WTC11 (cell line): ENCODE measurements at regions not wholly inside any gene's neighbourhood (a gene's known extent, or its start where the extent isn't known, plus 50 kb on each side); places are given as distances from the start of the nearest gene placed in this dataset.

ENCODE experiments used
- ATAC-seq: fragments of 200-7000 bp; cut with Tn5 transposase; 2 replicates; pipeline ENCODE4 v1.10.0; 2021; ENCODE audit warnings: mild to moderate bottlenecking, moderate library complexity
- CTCF ChIA-PET: fragments of 300-600 bp; sonication (Branson Sonifier 250); formaldehyde crosslinking; loops from one replicate; lab custom pipeline; 2021; ENCODE audit warnings: antibody characterized with exemption; lab: Charles Lee
- POLR2A ChIA-PET: fragments of 350-600 bp; sonication (Branson Sonifier 250); formaldehyde crosslinking; loops from one replicate; lab custom pipeline; 2021; ENCODE audit warnings: antibody characterized with exemption; lab: Charles Lee
- DNase-seq: peaks from one replicate; pipeline ENCODE4 v3.0.0; 2021; ENCODE audit warnings: low spot score
- H3K27ac Mint-ChIP-seq: 2 replicates; pipeline ENCODE4 v1.8.0; 2021; ENCODE audit warnings: mixed read lengths
- H3K27me3 Mint-ChIP-seq: 2 replicates; pipeline ENCODE4 v1.8.0; 2021; ENCODE audit warnings: low read depth, mild to moderate bottlenecking, moderate library complexity, mixed read lengths
- H3K36me3 Mint-ChIP-seq: 2 replicates; pipeline ENCODE4 v1.8.0; 2021; ENCODE audit warnings: mixed read lengths
- H3K4me1 Mint-ChIP-seq: 2 replicates; pipeline ENCODE4 v1.8.0; 2022; ENCODE audit warnings: mixed read lengths
- H3K4me3 Mint-ChIP-seq: 2 replicates; pipeline ENCODE4 v1.8.0; 2021; ENCODE audit warnings: mild to moderate bottlenecking, moderate library complexity, mixed read lengths
- H3K9me3 Mint-ChIP-seq: 2 replicates; pipeline ENCODE4 v1.8.0; 2021; ENCODE audit warnings: mixed read lengths
- ATF1 ChIP-seq: sonication (generic); formaldehyde crosslinking; IDR thresholded peaks from 2 replicates; pipeline ENCODE4 v1.8.1; 2023; ENCODE audit warnings: mild to moderate bottlenecking, moderate library complexity, missing genetic modification reagents
- GABPB1 ChIP-seq: sonication (generic); formaldehyde crosslinking; IDR thresholded peaks from 2 replicates; pipeline ENCODE4 v1.8.1; 2023; ENCODE audit warnings: mild to moderate bottlenecking, missing genetic modification reagents
- TEAD1 ChIP-seq: sonication (generic); formaldehyde crosslinking; IDR thresholded peaks from 2 replicates; pipeline ENCODE4 v1.8.0; 2022; ENCODE audit warnings: mild to moderate bottlenecking, missing genetic modification reagents
- ZNF671 ChIP-seq: fragments of 250-450 bp; sonication (Bioruptor Pico); IDR thresholded peaks from 2 replicates; pipeline ENCODE4 v1.8.0; 2021; ENCODE audit warnings: mild to moderate bottlenecking
- TF ChIP-seq, protein P1 (sequence below): sonication (generic); formaldehyde crosslinking; IDR thresholded peaks from 2 replicates; pipeline ENCODE4 v1.8.1; 2023; ENCODE audit warnings: mild to moderate bottlenecking, missing genetic modification reagents, borderline replicate concordance
- TF ChIP-seq, protein P2 (sequence below): fragments of 250-450 bp; sonication (Bioruptor Pico); IDR thresholded peaks from 2 replicates; pipeline ENCODE4 v1.9.0; 2021; ENCODE audit warnings: mild to moderate bottlenecking, borderline replicate concordance
- TF ChIP-seq, protein P3 (sequence below): fragments of 200-600 bp; IDR thresholded peaks from 2 replicates; pipeline ENCODE4 v1.8.0; 2022; ENCODE audit warnings: antibody characterized with exemption
- TF ChIP-seq, protein P4 (sequence below): sonication (generic); formaldehyde crosslinking; IDR thresholded peaks from 2 replicates; pipeline ENCODE4 v1.8.1; 2022; ENCODE audit warnings: low read depth, mild to moderate bottlenecking, moderate library complexity, missing genetic modification reagents, borderline replicate concordance
- TF ChIP-seq, protein P5 (sequence below): sonication (generic); formaldehyde crosslinking; IDR thresholded peaks from 2 replicates; pipeline ENCODE4 v1.8.1; 2022; ENCODE audit warnings: mild to moderate bottlenecking, missing genetic modification reagents, moderate library complexity, borderline replicate concordance
- TF ChIP-seq, protein P6 (sequence below): sonication (generic); formaldehyde crosslinking; conservative IDR thresholded peaks from 2 replicates; pipeline ENCODE4 v1.8.1; 2023; ENCODE audit warnings: mild to moderate bottlenecking, low read depth, missing genetic modification reagents, moderate library complexity

DNA sequence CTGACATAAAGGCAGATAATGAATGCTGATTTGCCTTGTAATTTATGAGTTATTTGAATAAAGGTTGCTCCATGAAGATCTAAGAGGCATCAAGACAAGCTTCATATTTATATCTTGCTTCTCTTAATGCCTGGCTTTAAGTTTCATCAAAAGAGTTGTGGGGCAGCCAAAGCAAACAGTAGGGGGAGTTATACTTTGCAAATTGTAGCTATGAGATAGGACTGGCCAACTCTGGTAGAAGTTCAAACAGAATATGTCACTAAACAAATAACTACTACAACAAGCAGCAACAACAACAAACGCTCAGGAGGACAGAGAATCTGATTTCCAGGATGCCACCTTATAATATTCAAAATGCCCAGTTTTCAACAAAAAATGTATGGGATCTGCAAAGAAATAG lies 69.1 kb upstream of the PLAC1 start:
- Mint-ChIP-seq H3K27me3 (no peaks in the 10 kb centered on the region), H3K27ac (no peak overlapping the region), H3K36me3 (no peaks in the 10 kb centered on the region), H3K4me1 (no peaks in the 10 kb centered on the region), H3K9me3 (peaks cover under 1% of the 10 kb centered on the region; the same call in 1 of the 2 replicates), H3K4me3 (no peak overlapping the region)
- ChIA-PET POLR2A (no interaction called here), CTCF (interaction anchor here (0.5 to 1.1 kb wide), 5 partner anchors 25 to 207 kb away, joined by 3 to 10 read pairs (median 5); no protein-coding TSS in a partner anchor)
- ATAC-seq (peak; percentile 48), DNase-seq (no peak)
- TF ChIP-seq, protein P1, sequence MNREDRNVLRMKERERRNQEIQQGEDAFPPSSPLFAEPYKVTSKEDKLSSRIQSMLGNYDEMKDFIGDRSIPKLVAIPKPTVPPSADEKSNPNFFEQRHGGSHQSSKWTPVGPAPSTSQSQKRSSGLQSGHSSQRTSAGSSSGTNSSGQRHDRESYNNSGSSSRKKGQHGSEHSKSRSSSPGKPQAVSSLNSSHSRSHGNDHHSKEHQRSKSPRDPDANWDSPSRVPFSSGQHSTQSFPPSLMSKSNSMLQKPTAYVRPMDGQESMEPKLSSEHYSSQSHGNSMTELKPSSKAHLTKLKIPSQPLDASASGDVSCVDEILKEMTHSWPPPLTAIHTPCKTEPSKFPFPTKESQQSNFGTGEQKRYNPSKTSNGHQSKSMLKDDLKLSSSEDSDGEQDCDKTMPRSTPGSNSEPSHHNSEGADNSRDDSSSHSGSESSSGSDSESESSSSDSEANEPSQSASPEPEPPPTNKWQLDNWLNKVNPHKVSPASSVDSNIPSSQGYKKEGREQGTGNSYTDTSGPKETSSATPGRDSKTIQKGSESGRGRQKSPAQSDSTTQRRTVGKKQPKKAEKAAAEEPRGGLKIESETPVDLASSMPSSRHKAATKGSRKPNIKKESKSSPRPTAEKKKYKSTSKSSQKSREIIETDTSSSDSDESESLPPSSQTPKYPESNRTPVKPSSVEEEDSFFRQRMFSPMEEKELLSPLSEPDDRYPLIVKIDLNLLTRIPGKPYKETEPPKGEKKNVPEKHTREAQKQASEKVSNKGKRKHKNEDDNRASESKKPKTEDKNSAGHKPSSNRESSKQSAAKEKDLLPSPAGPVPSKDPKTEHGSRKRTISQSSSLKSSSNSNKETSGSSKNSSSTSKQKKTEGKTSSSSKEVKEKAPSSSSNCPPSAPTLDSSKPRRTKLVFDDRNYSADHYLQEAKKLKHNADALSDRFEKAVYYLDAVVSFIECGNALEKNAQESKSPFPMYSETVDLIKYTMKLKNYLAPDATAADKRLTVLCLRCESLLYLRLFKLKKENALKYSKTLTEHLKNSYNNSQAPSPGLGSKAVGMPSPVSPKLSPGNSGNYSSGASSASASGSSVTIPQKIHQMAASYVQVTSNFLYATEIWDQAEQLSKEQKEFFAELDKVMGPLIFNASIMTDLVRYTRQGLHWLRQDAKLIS: no peak
- TF ChIP-seq, protein P2, sequence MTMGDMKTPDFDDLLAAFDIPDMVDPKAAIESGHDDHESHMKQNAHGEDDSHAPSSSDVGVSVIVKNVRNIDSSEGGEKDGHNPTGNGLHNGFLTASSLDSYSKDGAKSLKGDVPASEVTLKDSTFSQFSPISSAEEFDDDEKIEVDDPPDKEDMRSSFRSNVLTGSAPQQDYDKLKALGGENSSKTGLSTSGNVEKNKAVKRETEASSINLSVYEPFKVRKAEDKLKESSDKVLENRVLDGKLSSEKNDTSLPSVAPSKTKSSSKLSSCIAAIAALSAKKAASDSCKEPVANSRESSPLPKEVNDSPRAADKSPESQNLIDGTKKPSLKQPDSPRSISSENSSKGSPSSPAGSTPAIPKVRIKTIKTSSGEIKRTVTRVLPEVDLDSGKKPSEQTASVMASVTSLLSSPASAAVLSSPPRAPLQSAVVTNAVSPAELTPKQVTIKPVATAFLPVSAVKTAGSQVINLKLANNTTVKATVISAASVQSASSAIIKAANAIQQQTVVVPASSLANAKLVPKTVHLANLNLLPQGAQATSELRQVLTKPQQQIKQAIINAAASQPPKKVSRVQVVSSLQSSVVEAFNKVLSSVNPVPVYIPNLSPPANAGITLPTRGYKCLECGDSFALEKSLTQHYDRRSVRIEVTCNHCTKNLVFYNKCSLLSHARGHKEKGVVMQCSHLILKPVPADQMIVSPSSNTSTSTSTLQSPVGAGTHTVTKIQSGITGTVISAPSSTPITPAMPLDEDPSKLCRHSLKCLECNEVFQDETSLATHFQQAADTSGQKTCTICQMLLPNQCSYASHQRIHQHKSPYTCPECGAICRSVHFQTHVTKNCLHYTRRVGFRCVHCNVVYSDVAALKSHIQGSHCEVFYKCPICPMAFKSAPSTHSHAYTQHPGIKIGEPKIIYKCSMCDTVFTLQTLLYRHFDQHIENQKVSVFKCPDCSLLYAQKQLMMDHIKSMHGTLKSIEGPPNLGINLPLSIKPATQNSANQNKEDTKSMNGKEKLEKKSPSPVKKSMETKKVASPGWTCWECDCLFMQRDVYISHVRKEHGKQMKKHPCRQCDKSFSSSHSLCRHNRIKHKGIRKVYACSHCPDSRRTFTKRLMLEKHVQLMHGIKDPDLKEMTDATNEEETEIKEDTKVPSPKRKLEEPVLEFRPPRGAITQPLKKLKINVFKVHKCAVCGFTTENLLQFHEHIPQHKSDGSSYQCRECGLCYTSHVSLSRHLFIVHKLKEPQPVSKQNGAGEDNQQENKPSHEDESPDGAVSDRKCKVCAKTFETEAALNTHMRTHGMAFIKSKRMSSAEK (CRISPR knock-in tag): no peak
- no peak for TF ChIP-seq ZNF671 (CRISPR knock-in tag)
- TF ChIP-seq, protein P3, sequence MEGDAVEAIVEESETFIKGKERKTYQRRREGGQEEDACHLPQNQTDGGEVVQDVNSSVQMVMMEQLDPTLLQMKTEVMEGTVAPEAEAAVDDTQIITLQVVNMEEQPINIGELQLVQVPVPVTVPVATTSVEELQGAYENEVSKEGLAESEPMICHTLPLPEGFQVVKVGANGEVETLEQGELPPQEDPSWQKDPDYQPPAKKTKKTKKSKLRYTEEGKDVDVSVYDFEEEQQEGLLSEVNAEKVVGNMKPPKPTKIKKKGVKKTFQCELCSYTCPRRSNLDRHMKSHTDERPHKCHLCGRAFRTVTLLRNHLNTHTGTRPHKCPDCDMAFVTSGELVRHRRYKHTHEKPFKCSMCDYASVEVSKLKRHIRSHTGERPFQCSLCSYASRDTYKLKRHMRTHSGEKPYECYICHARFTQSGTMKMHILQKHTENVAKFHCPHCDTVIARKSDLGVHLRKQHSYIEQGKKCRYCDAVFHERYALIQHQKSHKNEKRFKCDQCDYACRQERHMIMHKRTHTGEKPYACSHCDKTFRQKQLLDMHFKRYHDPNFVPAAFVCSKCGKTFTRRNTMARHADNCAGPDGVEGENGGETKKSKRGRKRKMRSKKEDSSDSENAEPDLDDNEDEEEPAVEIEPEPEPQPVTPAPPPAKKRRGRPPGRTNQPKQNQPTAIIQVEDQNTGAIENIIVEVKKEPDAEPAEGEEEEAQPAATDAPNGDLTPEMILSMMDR: no peak
- TF ChIP-seq, protein P4, sequence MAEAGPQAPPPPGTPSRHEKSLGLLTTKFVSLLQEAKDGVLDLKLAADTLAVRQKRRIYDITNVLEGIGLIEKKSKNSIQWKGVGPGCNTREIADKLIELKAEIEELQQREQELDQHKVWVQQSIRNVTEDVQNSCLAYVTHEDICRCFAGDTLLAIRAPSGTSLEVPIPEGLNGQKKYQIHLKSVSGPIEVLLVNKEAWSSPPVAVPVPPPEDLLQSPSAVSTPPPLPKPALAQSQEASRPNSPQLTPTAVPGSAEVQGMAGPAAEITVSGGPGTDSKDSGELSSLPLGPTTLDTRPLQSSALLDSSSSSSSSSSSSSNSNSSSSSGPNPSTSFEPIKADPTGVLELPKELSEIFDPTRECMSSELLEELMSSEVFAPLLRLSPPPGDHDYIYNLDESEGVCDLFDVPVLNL (CRISPR knock-in tag): no peak
- TF ChIP-seq, protein P5, sequence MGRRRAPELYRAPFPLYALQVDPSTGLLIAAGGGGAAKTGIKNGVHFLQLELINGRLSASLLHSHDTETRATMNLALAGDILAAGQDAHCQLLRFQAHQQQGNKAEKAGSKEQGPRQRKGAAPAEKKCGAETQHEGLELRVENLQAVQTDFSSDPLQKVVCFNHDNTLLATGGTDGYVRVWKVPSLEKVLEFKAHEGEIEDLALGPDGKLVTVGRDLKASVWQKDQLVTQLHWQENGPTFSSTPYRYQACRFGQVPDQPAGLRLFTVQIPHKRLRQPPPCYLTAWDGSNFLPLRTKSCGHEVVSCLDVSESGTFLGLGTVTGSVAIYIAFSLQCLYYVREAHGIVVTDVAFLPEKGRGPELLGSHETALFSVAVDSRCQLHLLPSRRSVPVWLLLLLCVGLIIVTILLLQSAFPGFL: no peak
- TF ChIP-seq ATF1: no peak
- TF ChIP-seq TEAD1: no peak
- TF ChIP-seq, protein P6, sequence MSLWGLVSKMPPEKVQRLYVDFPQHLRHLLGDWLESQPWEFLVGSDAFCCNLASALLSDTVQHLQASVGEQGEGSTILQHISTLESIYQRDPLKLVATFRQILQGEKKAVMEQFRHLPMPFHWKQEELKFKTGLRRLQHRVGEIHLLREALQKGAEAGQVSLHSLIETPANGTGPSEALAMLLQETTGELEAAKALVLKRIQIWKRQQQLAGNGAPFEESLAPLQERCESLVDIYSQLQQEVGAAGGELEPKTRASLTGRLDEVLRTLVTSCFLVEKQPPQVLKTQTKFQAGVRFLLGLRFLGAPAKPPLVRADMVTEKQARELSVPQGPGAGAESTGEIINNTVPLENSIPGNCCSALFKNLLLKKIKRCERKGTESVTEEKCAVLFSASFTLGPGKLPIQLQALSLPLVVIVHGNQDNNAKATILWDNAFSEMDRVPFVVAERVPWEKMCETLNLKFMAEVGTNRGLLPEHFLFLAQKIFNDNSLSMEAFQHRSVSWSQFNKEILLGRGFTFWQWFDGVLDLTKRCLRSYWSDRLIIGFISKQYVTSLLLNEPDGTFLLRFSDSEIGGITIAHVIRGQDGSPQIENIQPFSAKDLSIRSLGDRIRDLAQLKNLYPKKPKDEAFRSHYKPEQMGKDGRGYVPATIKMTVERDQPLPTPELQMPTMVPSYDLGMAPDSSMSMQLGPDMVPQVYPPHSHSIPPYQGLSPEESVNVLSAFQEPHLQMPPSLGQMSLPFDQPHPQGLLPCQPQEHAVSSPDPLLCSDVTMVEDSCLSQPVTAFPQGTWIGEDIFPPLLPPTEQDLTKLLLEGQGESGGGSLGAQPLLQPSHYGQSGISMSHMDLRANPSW (CRISPR knock-in tag): no peak
- no peak for TF ChIP-seq GABPB1
